ENCODE measurements at regions not wholly inside any gene's neighbourhood (a gene's known extent, or its start where the extent isn't known, plus 50 kb on each side); places are given as distances from the start of the nearest gene placed in this dataset.

DNA sequence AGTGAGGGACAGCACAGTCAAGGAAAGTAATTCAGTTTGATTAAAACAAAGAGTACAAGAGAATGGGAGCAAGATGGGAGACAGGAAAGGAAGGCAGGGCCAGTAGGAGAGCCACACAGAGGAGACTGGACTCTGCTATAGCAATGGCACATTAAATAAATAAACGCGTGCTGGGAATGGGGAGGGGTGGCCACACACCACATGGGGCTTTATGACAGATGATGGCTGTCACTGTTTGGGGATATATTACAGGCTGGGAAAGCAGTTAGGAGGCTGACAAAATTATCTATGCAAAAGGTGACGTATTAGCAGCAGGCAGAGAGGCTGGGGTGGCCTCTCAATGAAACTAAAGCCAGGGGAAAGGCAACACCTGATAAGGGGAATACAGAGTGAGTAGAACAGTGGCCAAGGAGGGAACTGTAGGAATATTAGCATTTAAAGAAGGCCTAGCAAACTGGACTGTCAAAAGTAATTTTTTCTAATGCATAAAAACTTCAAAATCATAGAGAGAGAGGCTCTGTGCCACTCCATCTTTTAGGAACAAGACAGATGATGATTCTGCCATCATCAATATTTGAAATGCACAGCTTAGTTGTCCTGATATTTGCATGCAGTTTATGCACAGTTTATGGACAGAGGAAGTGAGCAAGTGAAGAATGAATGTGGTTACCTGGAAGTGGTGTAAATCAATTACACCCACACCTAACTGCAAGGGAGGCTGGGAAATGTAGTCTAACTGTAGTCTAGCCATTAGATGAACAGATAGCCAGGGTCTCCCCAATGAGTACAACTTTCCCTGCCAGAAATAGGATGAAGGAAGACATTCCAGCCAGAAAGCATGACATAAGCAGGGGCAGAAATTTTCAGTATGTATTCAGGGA is 346.5 kb downstream of the FOXO1 start:
- Mint-ChIP-seq H3K27ac (no peak overlapping the region), H3K4me1 (peaks cover 44% of the 10 kb centered on the region), H3K9me3 (peaks cover 11% of the 10 kb centered on the region), H3K36me3 (ENCODE audit: low read depth) (peaks cover 3% of the 10 kb centered on the region), H3K27me3 (no peaks in the 10 kb centered on the region), H3K4me3 (no peak overlapping the region)
- no peak for DNase-seq
- ATAC-seq, result peak; percentile 38

DNA sequence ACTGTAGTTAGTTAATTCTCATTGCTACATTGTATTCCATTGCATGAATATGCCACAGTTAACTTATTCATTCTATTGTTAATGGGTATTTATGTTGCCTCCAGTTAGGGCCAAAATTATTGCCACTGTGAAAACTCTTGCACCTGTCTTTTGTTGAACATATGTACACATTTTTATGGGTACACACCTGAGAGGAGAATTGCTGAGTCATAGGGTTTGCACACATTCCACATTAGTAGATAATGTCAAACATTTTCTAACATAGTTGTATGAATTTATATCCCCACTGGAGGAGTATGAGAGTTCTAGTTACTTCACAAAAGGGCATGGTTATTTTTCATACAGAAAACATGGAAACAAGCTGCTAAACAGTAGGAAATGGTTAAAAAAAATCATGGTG is 338.4 kb downstream of the FOXO1 start:
- Mint-ChIP-seq H3K27me3 (no peaks in the 10 kb centered on the region), H3K9me3 (peaks cover 18% of the 10 kb centered on the region), H3K36me3 (ENCODE audit: low read depth) (peaks cover 3% of the 10 kb centered on the region), H3K4me1 (peaks cover 28% of the 10 kb centered on the region), H3K27ac (no peak overlapping the region), H3K4me3 (no peak overlapping the region)
- DNase-seq (no peak), ATAC-seq (no peak)

- Mint-ChIP-seq H3K27me3 (no peaks in the 10 kb centered on the region), H3K4me3 (no peak overlapping the region), H3K27ac (no peak overlapping the region), H3K4me1 (peaks cover 28% of the 10 kb centered on the region), H3K9me3 (peaks cover 8% of the 10 kb centered on the region), H3K36me3 (ENCODE audit: low read depth) (no peaks in the 10 kb centered on the region)
- no peak for DNase-seq
- ATAC-seq, result no peak
Measured at GRCh38 chr13:40329781-40330485, 336.5 kb downstream of the FOXO1 start.

- peaks cover 8% of the 10 kb centered on the region for H3K9me3 Mint-ChIP-seq
- H3K4me1 Mint-ChIP-seq, result peaks cover 24% of the 10 kb centered on the region
- no peaks in the 10 kb centered on the region for H3K27me3 Mint-ChIP-seq
- H3K27ac Mint-ChIP-seq, result no peak overlapping the region
- no peak for DNase-seq
- no peak overlapping the region for H3K4me3 Mint-ChIP-seq
- H3K36me3 Mint-ChIP-seq (ENCODE audit: low read depth), result no peaks in the 10 kb centered on the region
- no peak for ATAC-seq
Measured at GRCh38 chr13:40330950-40331349, 335.5 kb downstream of the FOXO1 start.

- ATAC-seq (no peak), DNase-seq (no peak)
- Mint-ChIP-seq H3K9me3 (peaks cover 8% of the 10 kb centered on the region), H3K27ac (no peak overlapping the region), H3K36me3 (ENCODE audit: low read depth) (no peaks in the 10 kb centered on the region), H3K27me3 (no peaks in the 10 kb centered on the region), H3K4me3 (no peak overlapping the region), H3K4me1 (peaks cover 26% of the 10 kb centered on the region)
Measured at GRCh38 chr13:40331802-40332201, 334.6 kb downstream of the FOXO1 start.

- Mint-ChIP-seq H3K4me3 (no peak overlapping the region), H3K27me3 (no peaks in the 10 kb centered on the region), H3K36me3 (ENCODE audit: low read depth) (no peaks in the 10 kb centered on the region), H3K27ac (no peak overlapping the region), H3K9me3 (peaks cover 4% of the 10 kb centered on the region), H3K4me1 (peaks cover 28% of the 10 kb centered on the region)
- DNase-seq (no peak), ATAC-seq (no peak)
Measured at GRCh38 chr13:40333226-40333625, 333.2 kb downstream of the FOXO1 start.

DNA sequence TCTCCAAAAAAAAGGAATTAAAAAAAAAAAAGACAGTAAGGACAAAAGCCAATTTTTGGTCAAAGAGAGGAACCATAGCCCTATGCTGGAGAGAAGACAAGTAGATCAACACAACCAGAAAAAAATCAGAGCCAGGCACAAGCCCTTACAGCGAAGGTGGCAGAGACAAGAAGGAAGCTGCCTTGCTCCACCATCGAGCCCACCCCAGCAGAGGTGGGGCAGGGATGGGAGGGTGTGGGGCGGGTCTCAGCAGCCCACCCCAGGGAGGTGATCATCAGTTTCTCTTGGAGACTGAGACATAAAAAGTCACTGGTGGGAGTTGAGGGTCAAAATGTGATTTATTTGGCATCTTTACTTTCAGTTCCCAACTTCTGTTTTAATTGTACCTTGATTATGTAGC is 332.4 kb downstream of the FOXO1 start:
- no peak overlapping the region for H3K4me3 Mint-ChIP-seq
- H3K4me1 Mint-ChIP-seq, result peaks cover 28% of the 10 kb centered on the region
- no peaks in the 10 kb centered on the region for H3K27me3 Mint-ChIP-seq
- no peak for DNase-seq
- H3K36me3 Mint-ChIP-seq (ENCODE audit: low read depth), result no peaks in the 10 kb centered on the region
- peaks cover 4% of the 10 kb centered on the region for H3K9me3 Mint-ChIP-seq
- no peak for ATAC-seq
- H3K27ac Mint-ChIP-seq, result no peak overlapping the region

DNA sequence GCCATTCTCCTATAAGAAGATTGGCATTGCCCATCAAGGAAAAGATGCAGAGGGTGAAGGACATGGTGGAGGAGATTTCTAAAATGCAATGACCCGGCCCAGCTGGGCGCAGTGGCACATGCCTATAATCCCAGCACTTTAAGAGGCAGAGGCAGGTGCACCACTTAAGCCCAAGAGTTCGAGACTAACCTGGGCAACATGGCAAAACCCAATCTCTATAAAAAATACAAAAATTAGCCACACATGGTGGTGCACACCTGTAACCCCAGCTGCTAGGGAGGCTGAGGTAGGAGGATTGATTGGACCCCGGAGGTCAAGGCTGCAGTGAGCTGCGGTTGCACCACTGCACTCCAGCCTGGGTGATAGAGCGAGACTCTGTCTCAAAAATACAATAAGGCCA is 331.8 kb downstream of the FOXO1 start:
- Mint-ChIP-seq H3K4me3 (no peak overlapping the region), H3K27ac (no peak overlapping the region), H3K27me3 (no peaks in the 10 kb centered on the region), H3K9me3 (peaks cover 4% of the 10 kb centered on the region), H3K36me3 (ENCODE audit: low read depth) (no peaks in the 10 kb centered on the region), H3K4me1 (peaks cover 28% of the 10 kb centered on the region)
- ATAC-seq, result no peak
- no peak for DNase-seq

DNA sequence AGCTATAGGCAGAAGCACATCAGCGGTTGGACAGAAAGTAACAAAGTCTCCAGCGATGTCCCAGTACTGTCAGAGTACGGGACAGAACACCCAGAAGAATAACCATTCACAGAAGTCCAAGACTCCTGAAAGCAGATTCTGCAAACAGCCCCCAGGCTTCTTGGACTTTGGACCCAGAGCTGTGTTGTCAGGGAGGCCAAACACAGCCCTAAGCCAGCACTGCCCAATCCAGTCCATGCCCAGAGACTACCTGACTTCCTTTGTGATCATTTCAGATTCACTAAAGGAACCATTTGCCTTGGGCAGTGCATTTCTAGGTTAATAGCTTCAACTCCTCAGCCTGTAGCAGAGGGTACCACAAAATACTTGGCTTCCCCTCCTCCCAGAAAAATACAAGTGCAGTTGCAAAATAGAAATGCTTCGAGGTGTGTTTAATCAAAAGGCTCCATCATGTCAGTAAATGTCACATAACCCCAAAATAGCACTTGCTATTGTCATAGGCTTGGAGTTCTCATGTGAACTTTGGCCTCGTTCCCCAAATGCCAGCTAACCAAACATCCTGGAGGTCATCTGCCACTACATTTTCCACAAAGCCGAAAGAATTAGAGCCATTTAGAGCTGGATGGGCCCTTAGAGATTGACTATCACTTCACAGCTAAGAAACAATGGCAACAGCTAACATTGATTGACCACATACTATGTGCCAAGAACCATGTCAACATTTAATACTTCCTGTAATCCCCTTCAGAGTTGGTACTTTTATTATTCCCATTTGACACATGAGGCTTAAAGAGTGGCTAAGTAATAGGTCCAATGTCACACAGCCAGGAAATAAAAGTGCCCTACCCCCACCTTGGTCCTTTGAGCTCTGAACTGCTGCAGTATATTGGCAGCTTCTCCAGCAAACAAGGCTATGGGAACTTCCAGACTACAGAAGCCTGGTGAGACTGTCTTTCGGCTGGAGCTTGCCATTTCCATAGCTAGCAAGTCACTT is 329.9 kb downstream of the FOXO1 start:
- Mint-ChIP-seq H3K27me3 (no peaks in the 10 kb centered on the region), H3K27ac (no peak overlapping the region), H3K36me3 (ENCODE audit: low read depth) (no peaks in the 10 kb centered on the region), H3K9me3 (no peaks in the 10 kb centered on the region), H3K4me1 (peaks cover 19% of the 10 kb centered on the region), H3K4me3 (no peak overlapping the region)
- ATAC-seq (no peak), DNase-seq (no peak)

GRCh38 chr13:40337651-40338050 is 328.8 kb downstream of the FOXO1 start:
- Mint-ChIP-seq H3K27me3 (no peaks in the 10 kb centered on the region), H3K27ac (no peak overlapping the region), H3K36me3 (ENCODE audit: low read depth) (no peaks in the 10 kb centered on the region), H3K9me3 (no peaks in the 10 kb centered on the region), H3K4me3 (no peak overlapping the region), H3K4me1 (peaks cover 13% of the 10 kb centered on the region)
- no peak for ATAC-seq
- DNase-seq, result no peak

DNA sequence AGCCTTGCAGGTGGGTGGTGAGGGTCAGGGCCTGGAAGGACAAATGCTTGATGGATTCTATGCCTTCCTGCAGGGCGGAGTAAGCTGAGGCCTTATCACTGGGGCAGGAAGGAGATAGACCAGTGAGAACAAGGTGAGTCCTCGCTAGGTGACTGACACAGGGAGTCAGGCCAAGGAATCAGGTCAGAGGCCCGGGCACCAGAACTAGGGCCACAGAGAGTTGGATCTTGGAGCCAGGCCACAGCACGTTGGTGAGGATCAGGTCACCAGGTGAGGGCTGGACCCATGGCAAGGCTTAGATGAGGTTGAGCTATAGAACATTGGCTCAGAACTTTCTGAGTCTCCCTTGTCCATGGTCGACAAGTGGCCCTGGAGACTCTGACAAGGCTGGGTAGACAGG is 328.2 kb downstream of the FOXO1 start:
- Mint-ChIP-seq H3K4me3 (no peak overlapping the region), H3K36me3 (ENCODE audit: low read depth) (no peaks in the 10 kb centered on the region), H3K9me3 (no peaks in the 10 kb centered on the region), H3K27me3 (no peaks in the 10 kb centered on the region), H3K27ac (no peak overlapping the region), H3K4me1 (peaks cover 13% of the 10 kb centered on the region)
- no peak for ATAC-seq
- DNase-seq, result no peak

DNA sequence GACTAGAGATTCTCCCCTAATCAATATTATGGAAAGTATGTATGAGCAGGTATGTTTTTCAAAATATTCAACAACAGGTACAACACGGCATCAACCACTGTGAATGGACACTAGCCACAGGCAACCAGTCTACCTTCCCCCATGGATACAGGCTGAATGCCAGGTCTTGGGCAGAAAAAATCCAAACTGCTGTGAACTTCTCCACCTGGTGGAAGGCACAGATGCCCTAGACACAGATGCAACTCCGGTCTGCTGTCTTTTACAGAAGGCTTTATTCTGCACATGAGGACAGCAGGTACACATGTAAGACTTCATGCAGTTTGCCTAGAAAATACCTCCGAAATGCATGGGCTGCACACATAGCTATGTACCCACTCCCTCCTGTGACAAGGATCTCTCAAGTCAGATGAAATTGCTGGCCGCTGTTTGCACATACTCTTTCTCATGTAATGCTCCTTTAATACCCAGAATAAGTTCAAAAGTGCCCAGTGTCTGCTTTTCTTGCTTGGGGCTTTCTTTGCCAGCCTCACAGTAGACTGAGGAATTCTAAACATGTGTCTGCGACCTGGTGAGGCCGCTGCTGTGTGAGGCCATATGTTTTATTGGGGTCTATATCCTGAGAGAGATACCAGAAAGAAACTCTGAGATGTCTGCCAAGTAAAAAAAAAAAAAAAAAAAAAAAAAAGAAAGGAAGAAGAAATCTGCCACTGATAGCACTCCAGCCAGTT is 325.9 kb downstream of the FOXO1 start:
- Mint-ChIP-seq H3K27me3 (no peaks in the 10 kb centered on the region), H3K36me3 (ENCODE audit: low read depth) (no peaks in the 10 kb centered on the region), H3K4me3 (no peak overlapping the region), H3K9me3 (no peaks in the 10 kb centered on the region), H3K4me1 (peaks cover 12% of the 10 kb centered on the region), H3K27ac (no peak overlapping the region)
- DNase-seq, result no peak
- no peak for ATAC-seq

- no peak overlapping the region for H3K4me3 Mint-ChIP-seq
- no peaks in the 10 kb centered on the region for H3K9me3 Mint-ChIP-seq
- no peaks in the 10 kb centered on the region for H3K27me3 Mint-ChIP-seq
- ATAC-seq, result no peak
- no peaks in the 10 kb centered on the region for H3K36me3 Mint-ChIP-seq (ENCODE audit: low read depth)
- H3K27ac Mint-ChIP-seq, result no peak overlapping the region
- DNase-seq, result no peak
- H3K4me1 Mint-ChIP-seq, result peaks cover 10% of the 10 kb centered on the region
Measured at GRCh38 chr13:40341096-40341471, 325.4 kb downstream of the FOXO1 start.

GRCh38 chr13:40341501-40341900 is 324.9 kb downstream of the FOXO1 start:
- no peaks in the 10 kb centered on the region for H3K36me3 Mint-ChIP-seq (ENCODE audit: low read depth)
- no peaks in the 10 kb centered on the region for H3K27me3 Mint-ChIP-seq
- H3K27ac Mint-ChIP-seq, result no peak overlapping the region
- peaks cover 7% of the 10 kb centered on the region for H3K4me1 Mint-ChIP-seq
- DNase-seq (no peak), ATAC-seq (no peak)
- no peak overlapping the region for H3K4me3 Mint-ChIP-seq
- H3K9me3 Mint-ChIP-seq, result no peaks in the 10 kb centered on the region
